ENCODE measurements at regions not wholly inside any gene's neighbourhood (a gene's known extent, or its start where the extent isn't known, plus 50 kb on each side); places are given as distances from the start of the nearest gene placed in this dataset.

GRCh38 chr21:28743723-28744122, 249.0 kb downstream of the LTN1 start:
- intact Hi-C loops (cut with DNase I), result no loop called here
- Histone ChIP-seq H3K27me3 (no peaks in the 10 kb centered on the region), H3K36me3 (no peaks in the 10 kb centered on the region), H3K4me1 (peaks cover 5% of the 10 kb centered on the region), H3K9me3 (no peaks in the 10 kb centered on the region), H3K4me3 (no peak overlapping the region), H3K27ac (no peak overlapping the region)
- TF ChIP-seq CTCF (IDR thresholded peaks at IDR 0.05) (no peak), POLR2A (IDR thresholded peaks at IDR 0.05) (no peak), POLR2AphosphoS5 (IDR thresholded peaks at IDR 0.05; ENCODE audit: insufficient read depth in 1 of 2, low read depth in 1 of 2) (no peak)
- no peak for DNase-seq (ENCODE audit: extremely low spot score in 2 of 2)

- DNase-seq (ENCODE audit: extremely low spot score in 2 of 2), result no peak
- Histone ChIP-seq H3K4me1 (peaks cover 5% of the 10 kb centered on the region), H3K27me3 (no peaks in the 10 kb centered on the region), H3K36me3 (no peaks in the 10 kb centered on the region), H3K4me3 (no peak overlapping the region), H3K27ac (no peak overlapping the region), H3K9me3 (no peaks in the 10 kb centered on the region)
- intact Hi-C loops (cut with DNase I), result no loop called here
- TF ChIP-seq CTCF (IDR thresholded peaks at IDR 0.05), result no peak
- TF ChIP-seq POLR2A (IDR thresholded peaks at IDR 0.05), result no peak
- no peak for TF ChIP-seq POLR2AphosphoS5 (IDR thresholded peaks at IDR 0.05; ENCODE audit: insufficient read depth in 1 of 2, low read depth in 1 of 2)
These were observed 250.2 kb downstream of the LTN1 start for GRCh38 chr21:28742527-28742926.

- H3K4me1 ChIP-seq, result no peaks in the 10 kb centered on the region
- H3K4me3 ChIP-seq, result no peak overlapping the region
- H3K27ac ChIP-seq, result no peak overlapping the region
- intact Hi-C loops (cut with DNase I), result no loop called here
- TF ChIP-seq POLR2A (IDR thresholded peaks at IDR 0.05) (no peak), CTCF (IDR thresholded peaks at IDR 0.05) (no peak), POLR2AphosphoS5 (IDR thresholded peaks at IDR 0.05; ENCODE audit: insufficient read depth in 1 of 2, low read depth in 1 of 2) (no peak)
- H3K27me3 ChIP-seq, result no peaks in the 10 kb centered on the region
- no peaks in the 10 kb centered on the region for H3K36me3 ChIP-seq
- no peak for DNase-seq (ENCODE audit: extremely low spot score in 2 of 2)
- H3K9me3 ChIP-seq, result no peaks in the 10 kb centered on the region
These were observed 252.6 kb downstream of the LTN1 start for GRCh38 chr21:28740125-28740524.

- TF ChIP-seq POLR2A (IDR thresholded peaks at IDR 0.05) (no peak), CTCF (IDR thresholded peaks at IDR 0.05) (no peak), POLR2AphosphoS5 (IDR thresholded peaks at IDR 0.05; ENCODE audit: insufficient read depth in 1 of 2, low read depth in 1 of 2) (no peak)
- DNase-seq (ENCODE audit: extremely low spot score in 2 of 2), result no peak
- intact Hi-C loops (cut with DNase I), result no loop called here
- Histone ChIP-seq H3K4me3 (no peak overlapping the region), H3K9me3 (no peaks in the 10 kb centered on the region), H3K36me3 (no peaks in the 10 kb centered on the region), H3K4me1 (peaks cover 7% of the 10 kb centered on the region), H3K27me3 (no peaks in the 10 kb centered on the region), H3K27ac (peak overlapping the region; percentile 63)
These were observed 253.8 kb downstream of the LTN1 start for GRCh38 chr21:28738882-28739281.

GRCh38 chr21:28738420-28738704, 254.3 kb downstream of the LTN1 start:
- intact Hi-C loops (cut with DNase I), result no loop called here
- H3K27ac ChIP-seq, result peak overlapping the region; percentile 63
- DNase-seq (ENCODE audit: extremely low spot score in 2 of 2), result no peak
- H3K27me3 ChIP-seq, result no peaks in the 10 kb centered on the region
- no peak overlapping the region for H3K4me3 ChIP-seq
- no peaks in the 10 kb centered on the region for H3K36me3 ChIP-seq
- H3K9me3 ChIP-seq, result no peaks in the 10 kb centered on the region
- peaks cover 7% of the 10 kb centered on the region for H3K4me1 ChIP-seq
- TF ChIP-seq CTCF (IDR thresholded peaks at IDR 0.05) (no peak), POLR2AphosphoS5 (IDR thresholded peaks at IDR 0.05; ENCODE audit: insufficient read depth in 1 of 2, low read depth in 1 of 2) (no peak), POLR2A (IDR thresholded peaks at IDR 0.05) (no peak)

Data from vagina (tissue), 2 donors.